H1 (cell line): ENCODE measurements at regions not wholly inside any gene's neighbourhood (a gene's known extent, or its start where the extent isn't known, plus 50 kb on each side); places are given as distances from the start of the nearest gene placed in this dataset.
A peak's percentile ranks its signal among the peaks of the same experiment; 100 is the strongest.

Experiments used
- CTCF ChIA-PET: fragments of 300-600 bp; sonication (Branson Sonifier 250); formaldehyde crosslinking; loops from one replicate; lab custom pipeline; 2021; ENCODE audit not compliant: partially characterized antibody; lab: Charles Lee
- POLR2A ChIA-PET: fragments of 300-600 bp; sonication (Branson Sonifier 250); formaldehyde crosslinking; loops from one replicate; lab custom pipeline; 2021; ENCODE audit warnings: inconsistent platforms; ENCODE audit not compliant: partially characterized antibody; lab: Charles Lee
- DNase-seq, 2 experiments: peaks; one replicate each; pipeline versions ENCODE4 v3.0.0 to v3.0.0-alpha.2; 2010 to 2022; ENCODE audit warnings: low spot score in 2 of 2, low read depth in 1 of 2, mixed read lengths in 1 of 2
- FAIRE-seq: peaks from 2 replicates; lab custom pipeline; 2011; peaks lifted over from hg19 to GRCh38; lab: Jason Lieb, UNC
- H2AFZ ChIP-seq: 2 replicates; pipeline ENCODE4 v1.8.1; 2012; ENCODE audit warnings: low read length, inconsistent platforms
- H2AK5ac ChIP-seq: 2 replicates; pipeline ENCODE4 v1.6.1; 2013; ENCODE audit warnings: low read depth, low read length
- H2BK120ac ChIP-seq: replicated peaks from 2 replicates; pipeline ENCODE3; 2013; ENCODE audit warnings: low read depth, low read length, inconsistent platforms
- H2BK12ac ChIP-seq: 2 replicates; pipeline ENCODE4 v1.6.1; 2013; ENCODE audit warnings: low read depth, low read length
- H2BK15ac ChIP-seq: 2 replicates; pipeline ENCODE4 v1.6.1; 2013; ENCODE audit warnings: low read length
- H2BK20ac ChIP-seq: 2 replicates; pipeline ENCODE4 v1.6.1; 2013; ENCODE audit warnings: low read length
- H2BK5ac ChIP-seq: 2 replicates; pipeline ENCODE4 v1.6.1; 2013; ENCODE audit warnings: low read depth, low read length
- H3K14ac ChIP-seq: 2 replicates; pipeline ENCODE4 v1.6.1; 2013; ENCODE audit warnings: inconsistent platforms; ENCODE audit not compliant: insufficient read length
- H3K18ac ChIP-seq: 2 replicates; pipeline ENCODE4 v1.6.1; 2013; ENCODE audit warnings: low read length; ENCODE audit errors: extremely low read depth
- H3K23ac ChIP-seq: 2 replicates; pipeline ENCODE4 v1.6.1; 2013; ENCODE audit warnings: inconsistent platforms; ENCODE audit not compliant: insufficient read length
- H3K23me2 ChIP-seq: 2 replicates; pipeline ENCODE4 v1.6.1; 2013; ENCODE audit warnings: low read depth, low read length
- H3K27ac ChIP-seq: 2 replicates; pipeline ENCODE4 v1.6.1; 2011; ENCODE audit warnings: low read depth, low read length, inconsistent platforms
- H3K27me3 ChIP-seq, 4 experiments: replicated peaks in 1 of 4; 1 replicate in 1 of 4; 2 replicates in 3 of 4; pipeline versions ENCODE4 v1.6.1 to v1.8.1; 2011 to 2013; ENCODE audit warnings: low read length in 3 of 4, mild to moderate bottlenecking in 3 of 4, inconsistent platforms in 2 of 4, mixed read lengths in 2 of 4, moderate library complexity in 1 of 4; ENCODE audit not compliant: control insufficient read depth in 3 of 4, insufficient read depth in 3 of 4; ENCODE audit errors: extremely low read depth in 1 of 4
- H3K36me3 ChIP-seq, 4 experiments: 2 replicates each; pipeline versions ENCODE4 v1.6.1 to v1.8.1; 2011 to 2013; ENCODE audit warnings: mild to moderate bottlenecking in 4 of 4, low read length in 3 of 4, moderate library complexity in 2 of 4, control low read depth in 1 of 4, inconsistent platforms in 1 of 4; ENCODE audit not compliant: insufficient read depth in 4 of 4, control insufficient read depth in 2 of 4
- H3K4ac ChIP-seq: replicated peaks from 2 replicates; pipeline ENCODE3; 2013; ENCODE audit warnings: low read length, low read depth, mixed read lengths, inconsistent platforms; ENCODE audit not compliant: insufficient read length
- H3K4me1 ChIP-seq, 4 experiments: replicated peaks in 1 of 4; 1 replicate in 1 of 4; 2 replicates in 3 of 4; pipeline versions ENCODE4 v1.6.1 to v1.8.1; 2011 to 2013; ENCODE audit warnings: low read length in 3 of 4, inconsistent platforms in 2 of 4, mixed read lengths in 1 of 4; ENCODE audit not compliant: insufficient read depth in 4 of 4, control insufficient read depth in 3 of 4
- H3K4me2 ChIP-seq, 2 experiments: 2 replicates each; pipeline versions ENCODE4 v1.6.1 to v1.8.1; 2011 to 2013; ENCODE audit warnings: low read depth in 2 of 2, low read length in 2 of 2, control low read depth in 1 of 2, inconsistent platforms in 1 of 2, mild to moderate bottlenecking in 1 of 2; ENCODE audit not compliant: insufficient read depth in 1 of 2
- H3K4me3 ChIP-seq, 4 experiments: fragments of 200-600, 300-600 bp in 1 of 4; sonication (generic), shearing (Covaris generic), sonication (Bioruptor Twin) in 1 of 4; 2 replicates each; pipeline versions ENCODE4 v1.5.1 to v1.8.1; 2011 to 2016; ENCODE audit warnings: low read length in 4 of 4, low read depth in 3 of 4, control low read depth in 2 of 4, inconsistent platforms in 2 of 4, mild to moderate bottlenecking in 2 of 4, mixed read lengths in 1 of 4, moderate library complexity in 1 of 4; ENCODE audit not compliant: insufficient read depth in 2 of 4; ENCODE audit errors: extremely low read depth in 1 of 4
- H3K56ac ChIP-seq: replicated peaks from 2 replicates; pipeline ENCODE3; 2013; ENCODE audit warnings: low read depth, mild to moderate bottlenecking, mixed read lengths, low read length, inconsistent platforms; ENCODE audit not compliant: insufficient read length
- H3K79me1 ChIP-seq: 2 replicates; pipeline ENCODE4 v1.6.1; 2013; ENCODE audit warnings: low read depth, low read length, control low read depth
- H3K79me2 ChIP-seq, 2 experiments: 2 replicates each; pipeline versions ENCODE4 v1.6.1 to v1.8.1; 2012 to 2013; ENCODE audit warnings: low read length in 2 of 2, mild to moderate bottlenecking in 2 of 2, inconsistent platforms in 1 of 2; ENCODE audit not compliant: insufficient read depth in 2 of 2, control insufficient read depth in 1 of 2
- H3K9ac ChIP-seq, 4 experiments: replicated peaks in 1 of 4; 1 replicate in 1 of 4; 2 replicates in 3 of 4; pipeline versions ENCODE4 v1.6.1 to v1.8.1; 2011 to 2013; ENCODE audit warnings: low read depth in 3 of 4, low read length in 3 of 4, control low read depth in 2 of 4, mild to moderate bottlenecking in 2 of 4, moderate library complexity in 2 of 4, inconsistent platforms in 1 of 4; ENCODE audit errors: extremely low read depth in 1 of 4
- H3K9me3 ChIP-seq, 2 experiments: 2 replicates each; pipeline versions ENCODE4 v1.6.1 to v1.8.1; 2012 to 2013; ENCODE audit warnings: mild to moderate bottlenecking in 2 of 2, moderate library complexity in 2 of 2, control low read depth in 1 of 2, inconsistent platforms in 1 of 2, low read depth in 1 of 2, low read length in 1 of 2, mixed read lengths in 1 of 2; ENCODE audit not compliant: insufficient read depth in 2 of 2
- H4K20me1 ChIP-seq, 2 experiments: replicated peaks in 1 of 2; 2 replicates each; pipeline versions ENCODE3 to v1.8.1; 2011 to 2013; ENCODE audit warnings: inconsistent platforms in 2 of 2, low read length in 2 of 2, mild to moderate bottlenecking in 1 of 2; ENCODE audit not compliant: insufficient read depth in 2 of 2, control insufficient read depth in 1 of 2
- H4K5ac ChIP-seq: 2 replicates; pipeline ENCODE4 v1.6.1; 2013; ENCODE audit warnings: low read length, low read depth, mixed read lengths, inconsistent platforms; ENCODE audit not compliant: insufficient read length
- H4K8ac ChIP-seq: 2 replicates; pipeline ENCODE4 v1.8.0; 2013; ENCODE audit warnings: mild to moderate bottlenecking, moderate library complexity, low read length, inconsistent platforms; ENCODE audit not compliant: insufficient read depth; ENCODE audit errors: extremely low read depth
- H4K91ac ChIP-seq: replicated peaks from 2 replicates; pipeline ENCODE3; 2013; ENCODE audit warnings: low read length, mixed read lengths, inconsistent platforms; ENCODE audit not compliant: insufficient read length
- BCL11A ChIP-seq, 2 experiments: IDR thresholded peaks; one replicate each; pipeline ENCODE4 v1.6.1; 2011; ENCODE audit warnings: low read depth in 2 of 2, low read length in 2 of 2, mild to moderate bottlenecking in 2 of 2
- CEBPB ChIP-seq: IDR thresholded peaks from 2 replicates; pipeline ENCODE4 v1.6.1; 2012; ENCODE audit warnings: low read depth, low read length
- EP300 ChIP-seq, 2 experiments: IDR thresholded peaks; 1 replicate in 1 of 2; 2 replicates in 1 of 2; pipeline ENCODE4 v1.6.1; 2011 to 2012; ENCODE audit warnings: low read depth in 2 of 2, low read length in 2 of 2, mild to moderate bottlenecking in 2 of 2, borderline replicate concordance in 1 of 2, inconsistent platforms in 1 of 2, moderate library complexity in 1 of 2
- NANOG ChIP-seq: IDR thresholded peaks from 2 replicates; pipeline ENCODE4 v1.6.1; 2011; ENCODE audit warnings: low read length, low read depth, mild to moderate bottlenecking, inconsistent platforms; ENCODE audit not compliant: insufficient read depth, poor library complexity, severe bottlenecking
- POU5F1 ChIP-seq: IDR thresholded peaks from 2 replicates; pipeline ENCODE4 v1.6.1; 2011; ENCODE audit warnings: low read depth, mild to moderate bottlenecking, low read length, moderate library complexity
- TAF1 ChIP-seq: IDR thresholded peaks from 2 replicates; pipeline ENCODE4 v1.6.1; 2011; ENCODE audit warnings: mild to moderate bottlenecking, low read depth, low read length
- TCF12 ChIP-seq: IDR thresholded peaks from 2 replicates; pipeline ENCODE4 v1.6.1; 2011; ENCODE audit warnings: low read depth, mild to moderate bottlenecking, low read length
- WGBS, 2 experiments: shearing (Covaris generic) in 1 of 2; methylation state at CpG; one replicate each; pipeline versions ENCODE4 v1.1.6 to v1.1.7; 2013 to 2015; ENCODE audit warnings: low lambda C conversion rate in 2 of 2, mixed read lengths in 2 of 2, inconsistent platforms in 1 of 2, low coverage in 1 of 2, missing lambda C conversion rate in 1 of 2; ENCODE audit not compliant: insufficient replicate concordance in 2 of 2, insufficient coverage in 1 of 2, insufficient read length in 1 of 2; ENCODE audit errors: extremely low coverage in 1 of 2, missing lambda C conversion rate in 1 of 2; 5-methylcytosine and 5-hydroxymethylcytosine counted together

GRCh38 chr3:166498446-166498845, 661.2 kb upstream of the BCHE start:
- no peak overlapping the region for H2BK15ac ChIP-seq
- no peaks in the 10 kb centered on the region for H3K79me2 ChIP-seq
- no peak overlapping the region for H2BK5ac ChIP-seq
- H3K23ac ChIP-seq: no peak overlapping the region
- H3K79me1 ChIP-seq: no peaks in the 10 kb centered on the region
- no peaks in the 10 kb centered on the region for H3K36me3 ChIP-seq
- no peak overlapping the region for H3K56ac ChIP-seq
- H3K18ac ChIP-seq: no peak overlapping the region
- no peak overlapping the region for H2BK20ac ChIP-seq
- DNase-seq: no peak
- no peak overlapping the region for H4K8ac ChIP-seq
- no peaks in the 10 kb centered on the region for H3K23me2 ChIP-seq
- H4K91ac ChIP-seq: no peak overlapping the region
- H3K9me3 ChIP-seq: no peaks in the 10 kb centered on the region
- H3K4me3 ChIP-seq: no peak overlapping the region
- 78% methylated on average over 3 of the region's 3 CpGs; no CpG with 5 or more reads in 1 of the 2 experiments for WGBS, 2 experiments
- no peak overlapping the region for H3K9ac ChIP-seq
- no peak overlapping the region for H2BK12ac ChIP-seq
- H3K4ac ChIP-seq: no peak overlapping the region
- H3K4me1 ChIP-seq: 0 out of 7 replicates have a peak, but pooled peaks cover 0 to 2% (median 0%) of the 10 kb centered on the region in 4 experiments
- H4K20me1 ChIP-seq: no peaks in the 10 kb centered on the region
- no peak overlapping the region for H2AK5ac ChIP-seq
- H4K5ac ChIP-seq: no peak overlapping the region
- H3K4me2 ChIP-seq: no peak overlapping the region
- ChIA-PET POLR2A (no interaction called here), CTCF (no interaction called here)
- H3K14ac ChIP-seq: no peak overlapping the region
- no peak overlapping the region for H3K27ac ChIP-seq
- FAIRE-seq: no peak
- no peaks in the 10 kb centered on the region for H3K27me3 ChIP-seq
- H2AFZ ChIP-seq: 0 out of 2 replicates have a peak overlapping the region, but pooled peaks have one; percentile 43
- H2BK120ac ChIP-seq: no peak overlapping the region
- TF ChIP-seq TCF12: no peak
- no peak for TF ChIP-seq TAF1
- no peak for TF ChIP-seq EP300 (IDR thresholded peaks at IDR 0.05; ENCODE audit: borderline replicate concordance in 1 of 2, low read depth in 2 of 2, low read length in 2 of 2)
- TF ChIP-seq NANOG: no peak
- TF ChIP-seq BCL11A (IDR thresholded peaks at IDR 0.05; ENCODE audit: low read depth in 2 of 2, low read length in 2 of 2): no peak
- TF ChIP-seq POU5F1: no peak
- no peak for TF ChIP-seq CEBPB
